HepG2 (cell line): ENCODE measurements at regions not wholly inside any gene's neighbourhood (a gene's known extent, or its start where the extent isn't known, plus 50 kb on each side); places are given as distances from the start of the nearest gene placed in this dataset.

Experiments
- ATAC-seq: fragments of 200-7000 bp; cut with Tn5 transposase; 3 replicates; pipeline ENCODE4 v1.9.1; 2020; ENCODE audit warnings: mild to moderate bottlenecking, moderate library complexity
- BruUV-seq: library from RNA; stranded (reverse); fragments of 400-500 nt; replicated peaks from 2 replicates; lab custom pipeline; 2021; lab: Mats Ljungman, UMichigan
- CTCF ChIA-PET: fragments of 300-600 bp; formaldehyde crosslinking; extraction: SDS; loops from one replicate; lab custom pipeline; 2021; ENCODE audit warnings: low total read pairs, inconsistent platforms, low intra/inter-chr PET ratio; lab: Yijun Ruan, JAX
- POLR2A ChIA-PET: fragments of 350-600 bp; sonication (Branson Sonifier 250); formaldehyde crosslinking; loops from one replicate; lab custom pipeline; 2020; ENCODE audit warnings: antibody characterized with exemption, inconsistent platforms; lab: Yijun Ruan, JAX
- DNase-seq: peaks from one replicate; pipeline ENCODE4 v3.0.0-alpha.2; 2015; ENCODE audit warnings: low spot score
- FAIRE-seq: peaks from 3 replicates; lab custom pipeline; 2011; peaks lifted over from hg19 to GRCh38; lab: Jason Lieb, UNC
- H2AFZ ChIP-seq: one replicate; pipeline ENCODE4 v1.6.1; 2011; ENCODE audit warnings: low read length, inconsistent platforms
- H3K27ac ChIP-seq: fragments of 300-600 bp; 3 replicates; pipeline ENCODE4 v1.8.0; 2011; ENCODE audit warnings: mixed run types, mild to moderate bottlenecking, mixed read lengths, low read length, inconsistent platforms; ENCODE audit not compliant: insufficient read depth; ENCODE audit errors: extremely low read length
- H3K27me3 ChIP-seq, 2 experiments: fragments of 200-600 bp in 1 of 2; 2 replicates in 1 of 2; 3 replicates in 1 of 2; pipeline versions ENCODE4 v1.6.0 to v1.8.0; 2011; ENCODE audit warnings: low read length in 2 of 2, mild to moderate bottlenecking in 2 of 2, moderate library complexity in 2 of 2, inconsistent platforms in 1 of 2; ENCODE audit not compliant: insufficient read depth in 2 of 2, control insufficient read depth in 1 of 2
- H3K36me3 ChIP-seq, 2 experiments: fragments of 200-600 bp in 1 of 2; replicated peaks in 1 of 2; 2 replicates in 1 of 2; 3 replicates in 1 of 2; pipeline versions ENCODE4 v1.5.1 to v1.8.0; 2011; ENCODE audit warnings: low read length in 2 of 2, inconsistent platforms in 1 of 2; ENCODE audit not compliant: insufficient read depth in 2 of 2, control insufficient read depth in 1 of 2
- H3K4me1 ChIP-seq: 2 replicates; pipeline ENCODE4 v1.5.1; 2012; ENCODE audit warnings: low read length, inconsistent platforms; ENCODE audit not compliant: insufficient read depth
- H3K4me2 ChIP-seq: 2 replicates; pipeline ENCODE4 v1.6.0; 2011; ENCODE audit warnings: low read depth, low read length, inconsistent platforms
- H3K4me3 ChIP-seq, 3 experiments: fragments of 200-600 bp in 1 of 3; sonication (generic), shearing (Covaris generic) in 1 of 3; replicated peaks in 1 of 3; 2 replicates each; pipeline ENCODE4 v1.5.1; 2011 to 2016; ENCODE audit warnings: low read length in 3 of 3, inconsistent platforms in 2 of 3, low read depth in 2 of 3, mild to moderate bottlenecking in 2 of 3, control low read depth in 1 of 3, mixed read lengths in 1 of 3; ENCODE audit not compliant: insufficient read depth in 1 of 3
- H3K79me2 ChIP-seq: one replicate; pipeline ENCODE4 v1.6.1; 2011; ENCODE audit warnings: low read length, inconsistent platforms; ENCODE audit not compliant: insufficient read depth
- H3K9ac ChIP-seq: 2 replicates; pipeline ENCODE4 v1.6.0; 2011; ENCODE audit warnings: mild to moderate bottlenecking, low read depth, low read length, inconsistent platforms; ENCODE audit not compliant: insufficient read depth
- H3K9me3 ChIP-seq: 2 replicates; pipeline ENCODE4 v1.5.1; 2012; ENCODE audit warnings: mild to moderate bottlenecking, low read length
- H4K20me1 ChIP-seq: 2 replicates; pipeline ENCODE4 v1.6.0; 2011; ENCODE audit warnings: inconsistent platforms, mild to moderate bottlenecking, low read length, moderate library complexity; ENCODE audit not compliant: insufficient read depth
- AHR ChIP-seq: IDR thresholded peaks from 2 replicates; pipeline ENCODE4 v1.6.1; 2018; ENCODE audit warnings: missing genetic modification reagents, missing compliant biosample characterization
- ELF3 ChIP-seq: IDR thresholded peaks from 2 replicates; pipeline ENCODE4 v1.6.1; 2016; ENCODE audit warnings: missing genetic modification reagents, missing compliant biosample characterization
- ERF ChIP-seq: IDR thresholded peaks from 2 replicates; pipeline ENCODE4 v1.6.1; 2018; ENCODE audit warnings: missing biosample characterization, missing genetic modification reagents
- GATAD2A ChIP-seq: IDR thresholded peaks from 2 replicates; pipeline ENCODE4 v1.6.1; 2016
- KDM5A ChIP-seq: fragments of 200-600 bp; sonication (generic); IDR thresholded peaks from 2 replicates; pipeline ENCODE4 v1.7.0; 2018; ENCODE audit warnings: antibody characterized with exemption, mild to moderate bottlenecking, low read length, borderline replicate concordance
- MED1 ChIP-seq: sonication (generic); formaldehyde crosslinking; IDR thresholded peaks from 2 replicates; pipeline ENCODE4 v1.4.0; 2020; ENCODE audit warnings: missing genetic modification reagents
- MIXL1 ChIP-seq: IDR thresholded peaks from 2 replicates; pipeline ENCODE4 v1.6.1; 2016
- MYC ChIP-seq: sonication (generic); formaldehyde crosslinking; IDR thresholded peaks from 2 replicates; pipeline ENCODE4 v1.9.0; 2021; ENCODE audit warnings: missing genetic modification reagents, borderline replicate concordance
- RAD21 ChIP-seq: fragments of 450-650 bp; formaldehyde crosslinking; IDR thresholded peaks from 2 replicates; pipeline ENCODE4 v1.5.0; 2020; ENCODE audit warnings: mild to moderate bottlenecking
- SAFB2 ChIP-seq: sonication (generic); formaldehyde crosslinking; IDR thresholded peaks from 2 replicates; pipeline ENCODE4 v1.5.1; 2020; ENCODE audit warnings: missing genetic modification reagents, low read depth, mild to moderate bottlenecking, borderline replicate concordance
- SAP130 ChIP-seq: IDR thresholded peaks from 2 replicates; pipeline ENCODE4 v1.6.1; 2016; ENCODE audit warnings: low read depth
- SMC3 ChIP-seq: IDR thresholded peaks from 2 replicates; pipeline ENCODE4 v1.6.1; 2011; ENCODE audit warnings: low read length, improper control_type of control experiment
- TBX2 ChIP-seq: sonication (generic); formaldehyde crosslinking; IDR thresholded peaks from 2 replicates; pipeline ENCODE4 v1.5.0; 2020; ENCODE audit warnings: missing genetic modification reagents, mild to moderate bottlenecking, borderline replicate concordance
- ZKSCAN8 ChIP-seq: IDR thresholded peaks from 2 replicates; pipeline ENCODE4 v1.6.1; 2016; ENCODE audit warnings: borderline replicate concordance, missing genetic modification reagents, missing compliant biosample characterization
- ZNF24 ChIP-seq: fragments of 450-650 bp; IDR thresholded peaks from 2 replicates; pipeline ENCODE4 v1.6.1; 2017; ENCODE audit warnings: antibody characterized with exemption, mild to moderate bottlenecking
- ZNF501 ChIP-seq: sonication (generic); formaldehyde crosslinking; IDR thresholded peaks from 2 replicates; pipeline ENCODE4 v1.5.1; 2020; ENCODE audit warnings: mild to moderate bottlenecking, moderate library complexity, missing genetic modification reagents
- WGBS: methylation state at CpG from one replicate; pipeline ENCODE4 v1.1.6; 2017; ENCODE audit warnings: low lambda C conversion rate; 5-methylcytosine and 5-hydroxymethylcytosine counted together
- in situ Hi-C: cut with HindIII; loops from 2 replicates; pipeline ENCODE4 v1.10.0; 2017; ENCODE audit warnings: low pct_unique_long_range_greater_than_20kb; ENCODE audit not compliant: extremely low pct_ligation_motif_present
- intact Hi-C: fragments of 100-400 bp; cut with micrococcal nuclease; formaldehyde crosslinking; loops from one replicate; pipeline ENCODE4 v1.10.0; 2022; ENCODE audit not compliant: unreplicated experiment
- TF ChIP-seq, protein P1 (sequence below): sonication (generic); formaldehyde crosslinking; IDR thresholded peaks from 2 replicates; pipeline ENCODE4 v1.5.0; 2020; ENCODE audit warnings: mild to moderate bottlenecking, missing genetic modification reagents, moderate library complexity
- TF ChIP-seq, protein P2 (sequence below): sonication (generic); formaldehyde crosslinking; IDR thresholded peaks from 2 replicates; pipeline ENCODE4 v1.9.0; 2022; ENCODE audit warnings: missing genetic modification reagents, mild to moderate bottlenecking, borderline replicate concordance
- TF ChIP-seq, protein P3 (sequence below): IDR thresholded peaks from 2 replicates; pipeline ENCODE4 v1.6.1; 2016; ENCODE audit warnings: missing genetic modification reagents, missing compliant biosample characterization
- TF ChIP-seq, protein P4 (sequence below), 2 experiments: sonication (generic) in 1 of 2; formaldehyde crosslinking in 1 of 2; IDR thresholded peaks; 2 replicates each; pipeline versions ENCODE4 v1.4.0 to v1.6.1; 2018 to 2020; ENCODE audit warnings: missing genetic modification reagents in 2 of 2, borderline replicate concordance in 1 of 2, low read depth in 1 of 2, mild to moderate bottlenecking in 1 of 2, missing biosample characterization in 1 of 2

DNA sequence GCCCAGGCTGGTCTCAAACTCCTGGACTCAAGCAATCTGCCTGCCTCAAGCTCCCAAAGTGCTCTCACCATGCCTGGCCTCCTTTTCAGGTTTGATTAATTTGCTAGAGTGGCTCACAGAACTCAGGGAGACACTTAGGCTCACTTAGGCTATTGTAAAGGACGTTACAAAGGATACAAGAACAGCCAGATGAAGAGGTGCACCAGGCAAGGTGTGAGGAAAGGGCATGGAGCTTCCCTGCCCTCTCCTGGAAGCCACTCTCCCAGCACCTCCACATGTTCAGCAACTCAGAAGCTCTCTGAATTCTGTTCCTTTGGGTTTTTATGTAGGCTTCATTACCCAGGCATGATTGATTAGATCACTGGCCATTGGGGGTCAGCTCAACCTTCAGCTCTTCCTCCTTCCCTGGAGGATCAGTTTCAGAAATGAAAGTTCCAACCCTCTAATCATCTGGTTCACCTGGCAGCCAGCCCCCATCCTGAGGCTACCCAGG lies 78.7 kb upstream of the RGPD5 start:
- ChIA-PET CTCF (interaction anchor here (0.9 to 3.0 kb wide), 5 partner anchors 52 to 199 kb away, joined by 3 to 47 read pairs (median 9); no protein-coding TSS in a partner anchor), POLR2A (interaction anchor here (0.8 to 6.3 kb wide), 3 partner anchors 24 to 101 kb away, joined by 3 to 31 read pairs (median 3); partner anchors contain the start of genes SEPTIN10 and SOWAHC)
- intact Hi-C loops = loop anchor here (1.0 to 2.0 kb wide), 6 partner anchors 17 to 199 kb away; partner anchors contain the start of gene SOWAHC
- peaks cover 40% of the 10 kb centered on the region for H3K4me1 ChIP-seq
- no peak overlapping the region for H3K27ac ChIP-seq
- no peak overlapping the region for H2AFZ ChIP-seq
- H3K27me3 ChIP-seq = peaks cover 0 to 6% of the 10 kb centered on the region in 2 experiments; a peak in 4 of 5 replicates
- peak; percentile 76 for DNase-seq
- no peak overlapping the region for H3K4me3 ChIP-seq
- H3K9ac ChIP-seq = no peak overlapping the region
- peak; percentile 90 for FAIRE-seq
- ATAC-seq = peak; percentile 96
- no peaks in the 10 kb centered on the region for H3K9me3 ChIP-seq
- no peaks in the 10 kb centered on the region for H4K20me1 ChIP-seq
- WGBS = 0% methylated on average over 1 of the region's 1 CpG
- no peaks in the 10 kb centered on the region for H3K79me2 ChIP-seq
- no peaks in the 10 kb centered on the region for H3K36me3 ChIP-seq
- BruUV-seq = no TSS peak
- no peak overlapping the region for H3K4me2 ChIP-seq
- in situ Hi-C loops = loop anchor here (5.0 kb wide), 1 partner anchor 183 kb away; no protein-coding TSS in a partner anchor
- TF ChIP-seq, protein P1, sequence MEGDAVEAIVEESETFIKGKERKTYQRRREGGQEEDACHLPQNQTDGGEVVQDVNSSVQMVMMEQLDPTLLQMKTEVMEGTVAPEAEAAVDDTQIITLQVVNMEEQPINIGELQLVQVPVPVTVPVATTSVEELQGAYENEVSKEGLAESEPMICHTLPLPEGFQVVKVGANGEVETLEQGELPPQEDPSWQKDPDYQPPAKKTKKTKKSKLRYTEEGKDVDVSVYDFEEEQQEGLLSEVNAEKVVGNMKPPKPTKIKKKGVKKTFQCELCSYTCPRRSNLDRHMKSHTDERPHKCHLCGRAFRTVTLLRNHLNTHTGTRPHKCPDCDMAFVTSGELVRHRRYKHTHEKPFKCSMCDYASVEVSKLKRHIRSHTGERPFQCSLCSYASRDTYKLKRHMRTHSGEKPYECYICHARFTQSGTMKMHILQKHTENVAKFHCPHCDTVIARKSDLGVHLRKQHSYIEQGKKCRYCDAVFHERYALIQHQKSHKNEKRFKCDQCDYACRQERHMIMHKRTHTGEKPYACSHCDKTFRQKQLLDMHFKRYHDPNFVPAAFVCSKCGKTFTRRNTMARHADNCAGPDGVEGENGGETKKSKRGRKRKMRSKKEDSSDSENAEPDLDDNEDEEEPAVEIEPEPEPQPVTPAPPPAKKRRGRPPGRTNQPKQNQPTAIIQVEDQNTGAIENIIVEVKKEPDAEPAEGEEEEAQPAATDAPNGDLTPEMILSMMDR = peak; percentile 98
- TF ChIP-seq, protein P2, sequence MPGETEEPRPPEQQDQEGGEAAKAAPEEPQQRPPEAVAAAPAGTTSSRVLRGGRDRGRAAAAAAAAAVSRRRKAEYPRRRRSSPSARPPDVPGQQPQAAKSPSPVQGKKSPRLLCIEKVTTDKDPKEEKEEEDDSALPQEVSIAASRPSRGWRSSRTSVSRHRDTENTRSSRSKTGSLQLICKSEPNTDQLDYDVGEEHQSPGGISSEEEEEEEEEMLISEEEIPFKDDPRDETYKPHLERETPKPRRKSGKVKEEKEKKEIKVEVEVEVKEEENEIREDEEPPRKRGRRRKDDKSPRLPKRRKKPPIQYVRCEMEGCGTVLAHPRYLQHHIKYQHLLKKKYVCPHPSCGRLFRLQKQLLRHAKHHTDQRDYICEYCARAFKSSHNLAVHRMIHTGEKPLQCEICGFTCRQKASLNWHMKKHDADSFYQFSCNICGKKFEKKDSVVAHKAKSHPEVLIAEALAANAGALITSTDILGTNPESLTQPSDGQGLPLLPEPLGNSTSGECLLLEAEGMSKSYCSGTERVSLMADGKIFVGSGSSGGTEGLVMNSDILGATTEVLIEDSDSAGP (CRISPR knock-in tag) = 0 out of 2 replicates have a peak, but pooled peaks have one; percentile 20
- TF ChIP-seq SAFB2 (CRISPR knock-in tag) (no peak), RAD21 (CRISPR knock-in tag) (peak; percentile 96), GATAD2A (CRISPR knock-in tag) (peak; percentile 58; the same call in 1 of the 2 replicates), AHR (CRISPR knock-in tag) (peak; percentile 55; the same call in 1 of the 2 replicates), TBX2 (0 out of 2 replicates have a peak, but pooled peaks have one; percentile 35), KDM5A (no peak), MED1 (peak; percentile 52; the same call in 1 of the 2 replicates), ZNF24 (no peak), ERF (CRISPR knock-in tag) (peak; percentile 81; the same call in 1 of the 2 replicates), ZNF501 (peak; percentile 62; the same call in 1 of the 2 replicates), ELF3 (CRISPR knock-in tag) (0 out of 2 replicates have a peak, but pooled peaks have one; percentile 24), MIXL1 (CRISPR knock-in tag) (peak; percentile 37; the same call in 1 of the 2 replicates), MYC (peak; percentile 45; the same call in 1 of the 2 replicates), ZKSCAN8 (0 out of 2 replicates have a peak, but pooled peaks have one; percentile 63), SMC3 (peak; percentile 100), SAP130 (CRISPR knock-in tag) (peak; percentile 51)
- TF ChIP-seq, protein P3, sequence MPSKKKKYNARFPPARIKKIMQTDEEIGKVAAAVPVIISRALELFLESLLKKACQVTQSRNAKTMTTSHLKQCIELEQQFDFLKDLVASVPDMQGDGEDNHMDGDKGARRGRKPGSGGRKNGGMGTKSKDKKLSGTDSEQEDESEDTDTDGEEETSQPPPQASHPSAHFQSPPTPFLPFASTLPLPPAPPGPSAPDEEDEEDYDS (CRISPR knock-in tag) = peak; percentile 57; the same call in 1 of the 2 replicates
- TF ChIP-seq, protein P4, sequence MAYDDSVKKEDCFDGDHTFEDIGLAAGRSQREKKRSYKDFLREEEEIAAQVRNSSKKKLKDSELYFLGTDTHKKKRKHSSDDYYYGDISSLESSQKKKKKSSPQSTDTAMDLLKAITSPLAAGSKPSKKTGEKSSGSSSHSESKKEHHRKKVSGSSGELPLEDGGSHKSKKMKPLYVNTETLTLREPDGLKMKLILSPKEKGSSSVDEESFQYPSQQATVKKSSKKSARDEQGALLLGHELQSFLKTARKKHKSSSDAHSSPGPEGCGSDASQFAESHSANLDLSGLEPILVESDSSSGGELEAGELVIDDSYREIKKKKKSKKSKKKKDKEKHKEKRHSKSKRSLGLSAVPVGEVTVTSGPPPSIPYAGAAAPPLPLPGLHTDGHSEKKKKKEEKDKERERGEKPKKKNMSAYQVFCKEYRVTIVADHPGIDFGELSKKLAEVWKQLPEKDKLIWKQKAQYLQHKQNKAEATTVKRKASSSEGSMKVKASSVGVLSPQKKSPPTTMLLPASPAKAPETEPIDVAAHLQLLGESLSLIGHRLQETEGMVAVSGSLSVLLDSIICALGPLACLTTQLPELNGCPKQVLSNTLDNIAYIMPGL (CRISPR knock-in tag; IDR thresholded peaks at IDR 0.05; ENCODE audit: borderline replicate concordance in 1 of 2, low read depth in 1 of 2) = peak; percentile 27 to 52; a peak in 1 of 4 replicates
